H9 (cell line): ENCODE measurements at regions not wholly inside any gene's neighbourhood (a gene's known extent, or its start where the extent isn't known, plus 50 kb on each side); places are given as distances from the start of the nearest gene placed in this dataset.

Source experiments
- DNase-seq: peaks from one replicate; pipeline ENCODE4 v3.0.0-alpha.2; 2017
- H2AFZ ChIP-seq: one replicate; pipeline ENCODE4 v1.6.1; 2013; ENCODE audit warnings: mild to moderate bottlenecking, low read length, control low read depth, moderate library complexity
- H2AK5ac ChIP-seq: 2 replicates; pipeline ENCODE4 v1.6.1; 2013; ENCODE audit warnings: low read length, control low read depth, mixed read lengths; ENCODE audit not compliant: insufficient read length
- H2BK120ac ChIP-seq: one replicate; pipeline ENCODE4 v1.6.1; 2013; ENCODE audit warnings: low read depth, mild to moderate bottlenecking, low read length, control low read depth, inconsistent platforms; ENCODE audit not compliant: poor library complexity, severe bottlenecking
- H2BK12ac ChIP-seq: 2 replicates; pipeline ENCODE4 v1.6.1; 2013; ENCODE audit warnings: low read length, control low read depth, mixed read lengths, low read depth; ENCODE audit not compliant: insufficient read length
- H2BK15ac ChIP-seq: 2 replicates; pipeline ENCODE4 v1.6.1; 2013; ENCODE audit warnings: low read depth, low read length, control low read depth
- H2BK20ac ChIP-seq: one replicate; pipeline ENCODE4 v1.6.1; 2013; ENCODE audit warnings: low read depth, mild to moderate bottlenecking, low read length, control low read depth, inconsistent platforms; ENCODE audit not compliant: poor library complexity, severe bottlenecking
- H2BK5ac ChIP-seq: 2 replicates; pipeline ENCODE4 v1.6.1; 2013; ENCODE audit warnings: low read length, control low read depth, mixed read lengths; ENCODE audit not compliant: insufficient read length
- H3K14ac ChIP-seq: 2 replicates; pipeline ENCODE4 v1.6.1; 2013; ENCODE audit warnings: low read length, control low read depth; ENCODE audit not compliant: insufficient read depth
- H3K18ac ChIP-seq: 2 replicates; pipeline ENCODE4 v1.6.1; 2013; ENCODE audit warnings: low read depth, mild to moderate bottlenecking, mixed read lengths, low read length, control low read depth; ENCODE audit not compliant: insufficient read length
- H3K23ac ChIP-seq: 2 replicates; pipeline ENCODE4 v1.6.1; 2013; ENCODE audit warnings: low read length, control low read depth, mixed read lengths, low read depth; ENCODE audit not compliant: insufficient read length
- H3K23me2 ChIP-seq: 2 replicates; pipeline ENCODE4 v1.6.1; 2013; ENCODE audit warnings: low read depth, mild to moderate bottlenecking, mixed read lengths, low read length, control low read depth; ENCODE audit not compliant: insufficient read length, poor library complexity, severe bottlenecking
- H3K27ac ChIP-seq: 2 replicates; pipeline ENCODE4 v1.5.1; 2013; ENCODE audit warnings: low read length, control low read depth, mixed read lengths, low read depth; ENCODE audit not compliant: insufficient read length
- H3K27me3 ChIP-seq: 2 replicates; pipeline ENCODE4 v1.6.1; 2013; ENCODE audit warnings: low read length, control low read depth, inconsistent platforms; ENCODE audit not compliant: insufficient read depth
- H3K4ac ChIP-seq: 2 replicates; pipeline ENCODE4 v1.6.1; 2013; ENCODE audit warnings: low read depth, mild to moderate bottlenecking, control low read depth, inconsistent platforms, low read length, moderate library complexity
- H3K4me1 ChIP-seq: 2 replicates; pipeline ENCODE4 v1.6.1; 2013; ENCODE audit warnings: low read length, control low read depth, inconsistent platforms; ENCODE audit not compliant: insufficient read depth
- H3K4me2 ChIP-seq: 2 replicates; pipeline ENCODE4 v1.6.1; 2013; ENCODE audit warnings: low read length, control low read depth, mixed read lengths; ENCODE audit not compliant: insufficient read length, insufficient read depth
- H3K56ac ChIP-seq: 2 replicates; pipeline ENCODE4 v1.6.1; 2013; ENCODE audit warnings: low read depth, mild to moderate bottlenecking, mixed read lengths, low read length, control low read depth; ENCODE audit not compliant: insufficient read length
- H3K79me1 ChIP-seq: 2 replicates; pipeline ENCODE4 v1.6.1; 2013; ENCODE audit warnings: low read depth, mild to moderate bottlenecking, moderate library complexity, low read length, control low read depth, inconsistent platforms; ENCODE audit not compliant: insufficient read depth, poor library complexity, severe bottlenecking
- H3K79me2 ChIP-seq: 2 replicates; pipeline ENCODE4 v1.6.1; 2013; ENCODE audit warnings: low read length, control low read depth, inconsistent platforms; ENCODE audit not compliant: insufficient read depth
- H3K9ac ChIP-seq: 2 replicates; pipeline ENCODE4 v1.6.1; 2013; ENCODE audit warnings: low read length, control low read depth, mixed read lengths; ENCODE audit not compliant: insufficient read length; ENCODE audit errors: extremely low read depth
- H3K9me3 ChIP-seq: one replicate; pipeline ENCODE4 v1.6.1; 2013; ENCODE audit warnings: low read depth, low read length, inconsistent platforms; ENCODE audit not compliant: control insufficient read depth
- H3T11ph ChIP-seq: one replicate; pipeline ENCODE4 v1.6.1; 2013; ENCODE audit warnings: mild to moderate bottlenecking, low read length, control low read depth, inconsistent platforms
- H4K20me1 ChIP-seq: one replicate; pipeline ENCODE4 v1.6.1; 2013; ENCODE audit not compliant: control insufficient read depth, insufficient read length, insufficient read depth
- H4K5ac ChIP-seq: 2 replicates; pipeline ENCODE4 v1.6.1; 2013; ENCODE audit warnings: low read depth, mild to moderate bottlenecking, mixed read lengths, low read length, control low read depth; ENCODE audit not compliant: insufficient read length
- H4K8ac ChIP-seq: replicated peaks from 2 replicates; pipeline ENCODE4 v1.6.1; 2013; ENCODE audit warnings: low read length, control low read depth, mixed read lengths, low read depth; ENCODE audit not compliant: insufficient read length
- H4K91ac ChIP-seq: 2 replicates; pipeline ENCODE4 v1.6.1; 2013; ENCODE audit warnings: low read depth, mild to moderate bottlenecking, moderate library complexity, mixed read lengths, low read length, control low read depth; ENCODE audit not compliant: insufficient read length
- H3K27ac Mint-ChIP-seq, 3 experiments: 2 replicates in 2 of 3; 3 replicates in 1 of 3; pipeline ENCODE4 v1.8.0; 2020 to 2021; ENCODE audit warnings: mixed read lengths in 3 of 3, mild to moderate bottlenecking in 1 of 3, moderate library complexity in 1 of 3
- H3K27me3 Mint-ChIP-seq: 2 replicates; pipeline ENCODE4 v1.8.0; 2021; ENCODE audit warnings: low read depth, mild to moderate bottlenecking, moderate library complexity, mixed read lengths
- H3K36me3 Mint-ChIP-seq, 3 experiments: 2 replicates in 2 of 3; 3 replicates in 1 of 3; pipeline ENCODE4 v1.8.0; 2020 to 2021; ENCODE audit warnings: low read depth in 3 of 3, mixed read lengths in 3 of 3; ENCODE audit not compliant: insufficient read depth in 1 of 3
- H3K4me1 Mint-ChIP-seq, 2 experiments: 2 replicates each; pipeline ENCODE4 v1.8.0; 2020; ENCODE audit warnings: mixed read lengths in 2 of 2
- H3K4me3 Mint-ChIP-seq, 2 experiments: 2 replicates in 1 of 2; 3 replicates in 1 of 2; pipeline ENCODE4 v1.8.0; 2020 to 2021; ENCODE audit warnings: mild to moderate bottlenecking in 2 of 2, mixed read lengths in 2 of 2, moderate library complexity in 1 of 2
- H3K9me3 Mint-ChIP-seq, 2 experiments: 2 replicates in 1 of 2; 3 replicates in 1 of 2; pipeline ENCODE4 v1.8.0; 2020; ENCODE audit warnings: mild to moderate bottlenecking in 2 of 2, mixed read lengths in 2 of 2, moderate library complexity in 1 of 2
- WGBS: extraction: QIAGEN DNeasy Blood & Tissue Kit; methylation state at CpG from one replicate; pipeline ENCODE4 v1.1.7; 2013; ENCODE audit warnings: missing lambda C conversion rate, low lambda C conversion rate, mixed read lengths; ENCODE audit not compliant: insufficient read length; ENCODE audit errors: extremely low coverage; 5-methylcytosine and 5-hydroxymethylcytosine counted together
- TF ChIP-seq, protein P1 (sequence below): fragments of 200-600 bp; sonication (generic); conservative IDR thresholded peaks from 3 replicates; pipeline ENCODE4 v1.8.0; 2021; ENCODE audit warnings: antibody characterized with exemption, mild to moderate bottlenecking

DNA sequence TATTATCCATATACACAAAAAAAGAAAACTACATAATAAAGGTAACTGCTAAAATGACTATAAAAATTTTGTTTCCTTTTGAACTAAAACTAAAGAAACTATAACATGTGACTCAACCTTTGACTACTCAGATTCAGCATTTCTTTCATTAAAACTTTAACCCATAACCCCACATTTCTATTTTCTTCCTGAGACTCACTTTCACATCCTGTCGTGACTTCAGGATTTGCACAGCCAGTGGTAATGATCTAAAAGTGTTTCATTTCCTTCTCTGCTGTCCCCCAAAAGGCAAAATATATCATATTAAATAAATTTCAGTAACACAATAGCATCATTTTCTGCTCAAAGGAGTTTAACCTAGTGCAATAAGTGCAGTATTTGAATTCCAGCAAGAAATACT, 1022.4 kb upstream of the DIAPH2 start:
- H4K20me1 ChIP-seq: no peaks in the 10 kb centered on the region
- no peak overlapping the region for H2BK20ac ChIP-seq
- H3K4me1 Mint-ChIP-seq: no peaks in the 10 kb centered on the region
- no peak overlapping the region for H3K27ac Mint-ChIP-seq
- no peaks in the 10 kb centered on the region for H3K9me3 ChIP-seq
- H3K14ac ChIP-seq: no peak overlapping the region
- no CpG with 5 or more reads among the region's 1 CpG for WGBS
- no peak overlapping the region for H4K8ac ChIP-seq
- H3K9ac ChIP-seq: no peak overlapping the region
- no peaks in the 10 kb centered on the region for H3K23me2 ChIP-seq
- no peak overlapping the region for H3K56ac ChIP-seq
- no peak overlapping the region for H2BK15ac ChIP-seq
- no peak overlapping the region for H2BK5ac ChIP-seq
- no peak overlapping the region for H3T11ph ChIP-seq
- H3K27ac ChIP-seq: no peak overlapping the region
- no peaks in the 10 kb centered on the region for H3K27me3 ChIP-seq
- H3K23ac ChIP-seq: no peak overlapping the region
- no peaks in the 10 kb centered on the region for H3K79me2 ChIP-seq
- no peak overlapping the region for H2BK120ac ChIP-seq
- no peaks in the 10 kb centered on the region for H3K79me1 ChIP-seq
- no peak overlapping the region for H4K91ac ChIP-seq
- no peaks in the 10 kb centered on the region for H3K4me1 ChIP-seq
- no peak overlapping the region for H3K18ac ChIP-seq
- H3K9me3 Mint-ChIP-seq: peaks cover 0 to 18% of the 10 kb centered on the region in 2 experiments; a peak in 4 of 5 replicates
- TF ChIP-seq, protein P1, sequence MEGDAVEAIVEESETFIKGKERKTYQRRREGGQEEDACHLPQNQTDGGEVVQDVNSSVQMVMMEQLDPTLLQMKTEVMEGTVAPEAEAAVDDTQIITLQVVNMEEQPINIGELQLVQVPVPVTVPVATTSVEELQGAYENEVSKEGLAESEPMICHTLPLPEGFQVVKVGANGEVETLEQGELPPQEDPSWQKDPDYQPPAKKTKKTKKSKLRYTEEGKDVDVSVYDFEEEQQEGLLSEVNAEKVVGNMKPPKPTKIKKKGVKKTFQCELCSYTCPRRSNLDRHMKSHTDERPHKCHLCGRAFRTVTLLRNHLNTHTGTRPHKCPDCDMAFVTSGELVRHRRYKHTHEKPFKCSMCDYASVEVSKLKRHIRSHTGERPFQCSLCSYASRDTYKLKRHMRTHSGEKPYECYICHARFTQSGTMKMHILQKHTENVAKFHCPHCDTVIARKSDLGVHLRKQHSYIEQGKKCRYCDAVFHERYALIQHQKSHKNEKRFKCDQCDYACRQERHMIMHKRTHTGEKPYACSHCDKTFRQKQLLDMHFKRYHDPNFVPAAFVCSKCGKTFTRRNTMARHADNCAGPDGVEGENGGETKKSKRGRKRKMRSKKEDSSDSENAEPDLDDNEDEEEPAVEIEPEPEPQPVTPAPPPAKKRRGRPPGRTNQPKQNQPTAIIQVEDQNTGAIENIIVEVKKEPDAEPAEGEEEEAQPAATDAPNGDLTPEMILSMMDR: no peak
- no peak overlapping the region for H3K4me3 Mint-ChIP-seq
- no peak for DNase-seq
- H2AK5ac ChIP-seq: no peak overlapping the region
- H2AFZ ChIP-seq: no peak overlapping the region
- no peak overlapping the region for H3K4me2 ChIP-seq
- H3K36me3 Mint-ChIP-seq: peaks cover 0 to 4% (median 0%) of the 10 kb centered on the region in 3 experiments; a peak in 3 of 7 replicates
- no peak overlapping the region for H4K5ac ChIP-seq
- no peak overlapping the region for H2BK12ac ChIP-seq
- peaks cover 2% of the 10 kb centered on the region; the same call in 1 of the 2 replicates for H3K27me3 Mint-ChIP-seq
- H3K4ac ChIP-seq: no peak overlapping the region
